Astrocyte (in vitro differentiated cells and primary cell): ENCODE measurements at regions not wholly inside any gene's neighbourhood (a gene's known extent, or its start where the extent isn't known, plus 50 kb on each side); places are given as distances from the start of the nearest gene placed in this dataset.
"Not testable (repeated sequence)": the region's sequence is repeated elsewhere in the genome, so short reads cannot be mapped to it uniquely, and the experiment has no call there.

ENCODE experiments used
- DNase-seq: peaks from one replicate; pipeline ENCODE4 v3.0.0-alpha.2; 2010; ENCODE audit warnings: low read depth
- FAIRE-seq: peaks from 2 replicates; lab custom pipeline; 2011; peaks lifted over from hg19 to GRCh38; lab: Jason Lieb, UNC
- H2AFZ ChIP-seq: 2 replicates; pipeline ENCODE4 v1.6.0; 2012; ENCODE audit warnings: low read depth, low read length, inconsistent platforms
- H3K27ac ChIP-seq: 2 replicates; pipeline ENCODE4 v1.5.1; 2011; ENCODE audit warnings: low read depth, low read length, inconsistent platforms
- H3K27me3 ChIP-seq: 2 replicates; pipeline ENCODE4 v1.6.0; 2011; ENCODE audit warnings: low read length, inconsistent platforms; ENCODE audit not compliant: insufficient read depth
- H3K36me3 ChIP-seq: 2 replicates; pipeline ENCODE4 v1.5.1; 2011; ENCODE audit warnings: low read length, inconsistent platforms; ENCODE audit not compliant: insufficient read depth
- H3K4me1 ChIP-seq: 2 replicates; pipeline ENCODE4 v1.5.1; 2011; ENCODE audit warnings: low read length, inconsistent platforms; ENCODE audit not compliant: insufficient read depth
- H3K4me2 ChIP-seq: 2 replicates; pipeline ENCODE4 v1.6.0; 2012; ENCODE audit warnings: low read length, inconsistent platforms
- H3K4me3 ChIP-seq: 2 replicates; pipeline ENCODE4 v1.5.1; 2011; ENCODE audit warnings: low read depth, mild to moderate bottlenecking, low read length, inconsistent platforms; ENCODE audit not compliant: insufficient read depth
- H3K79me2 ChIP-seq: 2 replicates; pipeline ENCODE4 v1.6.0; 2012; ENCODE audit warnings: mild to moderate bottlenecking, low read length, inconsistent platforms; ENCODE audit not compliant: insufficient read depth
- H3K9ac ChIP-seq: 2 replicates; pipeline ENCODE4 v1.6.0; 2012; ENCODE audit warnings: mild to moderate bottlenecking, low read length, inconsistent platforms
- H3K9me3 ChIP-seq: 2 replicates; pipeline ENCODE4 v1.5.1; 2012; ENCODE audit warnings: low read depth, mild to moderate bottlenecking, low read length, inconsistent platforms; ENCODE audit not compliant: insufficient read depth
- H4K20me1 ChIP-seq: 2 replicates; pipeline ENCODE4 v1.6.0; 2012; ENCODE audit warnings: low read length, inconsistent platforms; ENCODE audit not compliant: insufficient read depth
- H3K27ac Mint-ChIP-seq: one replicate; pipeline ENCODE4 v1.8.0; 2021; ENCODE audit warnings: mild to moderate bottlenecking, mixed read lengths; ENCODE audit not compliant: unreplicated experiment
- H3K27me3 Mint-ChIP-seq: one replicate; pipeline ENCODE4 v1.8.0; 2021; ENCODE audit warnings: low read depth, mixed read lengths; ENCODE audit not compliant: unreplicated experiment
- H3K36me3 Mint-ChIP-seq: one replicate; pipeline ENCODE4 v1.8.0; 2021; ENCODE audit warnings: low read depth, mixed read lengths; ENCODE audit not compliant: unreplicated experiment
- H3K4me1 Mint-ChIP-seq: one replicate; pipeline ENCODE4 v1.8.0; 2021; ENCODE audit warnings: low read depth, mixed read lengths; ENCODE audit not compliant: unreplicated experiment
- H3K4me3 Mint-ChIP-seq: one replicate; pipeline ENCODE4 v1.8.0; 2021; ENCODE audit warnings: mild to moderate bottlenecking, moderate library complexity, mixed read lengths; ENCODE audit not compliant: unreplicated experiment
- H3K9me3 Mint-ChIP-seq: one replicate; pipeline ENCODE4 v1.8.0; 2021; ENCODE audit warnings: mild to moderate bottlenecking, mixed read lengths; ENCODE audit not compliant: unreplicated experiment
- CTCF ChIP-seq: IDR thresholded peaks from 2 replicates; pipeline ENCODE4 v1.5.1; 2011; ENCODE audit warnings: low read depth, mild to moderate bottlenecking, inconsistent platforms, low read length, moderate library complexity; ENCODE audit not compliant: insufficient read depth
- EZH2 ChIP-seq: IDR thresholded peaks from 2 replicates; pipeline ENCODE4 v1.6.1; 2012; ENCODE audit warnings: mild to moderate bottlenecking, low read length, inconsistent platforms; ENCODE audit not compliant: insufficient read depth

DNA sequence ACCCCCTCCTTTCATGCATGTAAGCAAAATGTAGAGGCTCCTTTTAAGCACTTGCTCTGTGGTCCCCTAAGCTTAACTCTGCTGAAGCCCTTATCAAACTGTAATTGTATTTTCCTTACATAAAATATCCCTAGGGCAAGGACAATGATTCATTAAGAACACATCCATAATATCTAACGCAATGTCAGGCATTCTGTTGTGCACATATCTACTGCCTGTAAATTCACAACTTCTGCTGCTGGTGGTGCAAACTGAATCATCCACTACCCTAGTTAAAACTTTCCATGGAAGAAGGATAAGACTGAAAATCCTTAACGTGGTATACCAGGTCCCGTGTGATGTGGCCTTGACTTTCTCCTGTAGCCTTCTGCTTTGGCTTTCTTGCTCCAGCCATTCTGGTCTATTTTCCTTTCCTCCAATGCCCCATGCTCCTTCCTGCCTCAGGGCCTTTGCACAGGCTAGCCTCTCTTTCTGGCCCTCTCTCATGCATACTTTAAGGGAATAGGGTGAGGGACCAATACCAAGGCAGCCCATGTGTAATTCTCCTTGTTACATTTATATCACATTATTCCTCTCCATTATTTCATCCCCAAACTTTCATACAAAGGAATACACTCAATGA, 113.6 kb upstream of the ZFP64 start:
- Histone ChIP-seq H3K27ac (no peak overlapping the region), H3K4me2 (no peak overlapping the region), H2AFZ (no peak overlapping the region), H3K27me3 (no peaks in the 10 kb centered on the region), H3K9ac (no peak overlapping the region), H3K36me3 (no peaks in the 10 kb centered on the region), H3K9me3 (no peaks in the 10 kb centered on the region), H3K4me1 (no peaks in the 10 kb centered on the region), H3K79me2 (no peaks in the 10 kb centered on the region), H4K20me1 (no peaks in the 10 kb centered on the region), H3K4me3 (no peak overlapping the region)
- no peaks in the 10 kb centered on the region for H3K9me3 Mint-ChIP-seq
- H3K36me3 Mint-ChIP-seq = no peaks in the 10 kb centered on the region
- TF ChIP-seq CTCF = no peak
- no peak for TF ChIP-seq EZH2
- peaks cover 5% of the 10 kb centered on the region for H3K4me1 Mint-ChIP-seq
- H3K4me3 Mint-ChIP-seq = no peak overlapping the region
- FAIRE-seq = no peak
- DNase-seq = no peak
- H3K27me3 Mint-ChIP-seq = peaks cover 6% of the 10 kb centered on the region
- no peak overlapping the region for H3K27ac Mint-ChIP-seq

GRCh38 chr20:52303281-52303950, 111.8 kb upstream of the ZFP64 start:
- H2AFZ ChIP-seq = no peak overlapping the region
- no peaks in the 10 kb centered on the region for H3K79me2 ChIP-seq
- H3K4me3 ChIP-seq = no peak overlapping the region
- no peak overlapping the region for H3K9ac ChIP-seq
- Mint-ChIP-seq H3K27me3 (peaks cover 6% of the 10 kb centered on the region), H3K36me3 (no peaks in the 10 kb centered on the region), H3K27ac (no peak overlapping the region), H3K9me3 (no peaks in the 10 kb centered on the region), H3K4me3 (no peak overlapping the region), H3K4me1 (peaks cover 5% of the 10 kb centered on the region)
- TF ChIP-seq EZH2 (no peak), CTCF (no peak)
- no peaks in the 10 kb centered on the region for H3K4me1 ChIP-seq
- no peaks in the 10 kb centered on the region for H3K9me3 ChIP-seq
- no peak overlapping the region for H3K4me2 ChIP-seq
- DNase-seq (no peak), FAIRE-seq (no peak)
- H3K36me3 ChIP-seq = no peaks in the 10 kb centered on the region
- H3K27me3 ChIP-seq = no peaks in the 10 kb centered on the region
- H3K27ac ChIP-seq = no peak overlapping the region
- no peaks in the 10 kb centered on the region for H4K20me1 ChIP-seq

DNA sequence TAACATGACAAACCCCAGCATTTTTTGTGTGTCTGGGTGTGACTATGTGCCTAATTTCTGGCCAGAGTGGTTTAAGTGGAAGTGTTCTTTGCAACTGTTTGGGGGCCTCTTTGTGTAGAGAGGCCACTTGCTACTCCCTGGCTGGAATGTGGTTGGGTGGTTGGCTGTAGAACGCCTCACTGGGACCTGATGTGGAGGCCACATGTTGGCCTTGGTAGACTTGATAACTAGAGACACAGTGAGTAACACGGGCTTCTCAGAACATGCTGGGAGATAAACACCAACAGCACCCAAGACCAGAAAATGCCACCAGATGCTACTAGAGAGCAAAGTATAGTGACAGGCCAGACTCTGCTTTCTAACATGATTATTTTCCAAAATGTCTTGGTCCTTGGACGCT, 111.2 kb upstream of the ZFP64 start:
- Mint-ChIP-seq H3K27ac (no peak overlapping the region), H3K4me1 (peaks cover 5% of the 10 kb centered on the region), H3K27me3 (peaks cover 4% of the 10 kb centered on the region), H3K9me3 (no peaks in the 10 kb centered on the region), H3K36me3 (no peaks in the 10 kb centered on the region), H3K4me3 (no peak overlapping the region)
- FAIRE-seq = no peak
- no peak for TF ChIP-seq EZH2
- TF ChIP-seq CTCF = no peak
- no peaks in the 10 kb centered on the region for H4K20me1 ChIP-seq
- DNase-seq = no peak
- H3K4me1 ChIP-seq = no peaks in the 10 kb centered on the region
- H2AFZ ChIP-seq = no peak overlapping the region
- no peaks in the 10 kb centered on the region for H3K36me3 ChIP-seq
- H3K4me3 ChIP-seq = no peak overlapping the region
- H3K79me2 ChIP-seq = no peaks in the 10 kb centered on the region
- no peak overlapping the region for H3K27ac ChIP-seq
- no peak overlapping the region for H3K4me2 ChIP-seq
- H3K9me3 ChIP-seq = no peaks in the 10 kb centered on the region
- H3K9ac ChIP-seq = no peak overlapping the region
- no peaks in the 10 kb centered on the region for H3K27me3 ChIP-seq

GRCh38 chr20:52302051-52302450, 110.5 kb upstream of the ZFP64 start:
- H3K27ac ChIP-seq, H2AFZ ChIP-seq, DNase-seq, H3K4me1 ChIP-seq, H3K79me2 ChIP-seq, H3K27me3 ChIP-seq, FAIRE-seq, H3K36me3 Mint-ChIP-seq, H3K9me3 Mint-ChIP-seq, H3K9ac ChIP-seq, H3K27ac Mint-ChIP-seq, H4K20me1 ChIP-seq, H3K27me3 Mint-ChIP-seq, H3K4me3 ChIP-seq, H3K4me2 ChIP-seq, H3K4me1 Mint-ChIP-seq, H3K4me3 Mint-ChIP-seq, H3K9me3 ChIP-seq, H3K36me3 ChIP-seq: not testable (repeated sequence)
